ENCODE measurements at regions not wholly inside any gene's neighbourhood (a gene's known extent, or its start where the extent isn't known, plus 50 kb on each side); places are given as distances from the start of the nearest gene placed in this dataset.
"Not testable (repeated sequence)": the region's sequence is repeated elsewhere in the genome, so short reads cannot be mapped to it uniquely, and the experiment has no call there.

GRCh38 chr10:133020193-133020817, 67.4 kb upstream of the ADGRA1 start:
- no peak for DNase-seq (ENCODE audit: low read depth)

- no peak for DNase-seq (ENCODE audit: low read depth)
Observed at GRCh38 chr10:133019651-133020050, 68.1 kb upstream of the ADGRA1 start.

- DNase-seq (ENCODE audit: low read depth): no peak
Observed at GRCh38 chr10:133019191-133019590, 68.5 kb upstream of the ADGRA1 start.

DNA sequence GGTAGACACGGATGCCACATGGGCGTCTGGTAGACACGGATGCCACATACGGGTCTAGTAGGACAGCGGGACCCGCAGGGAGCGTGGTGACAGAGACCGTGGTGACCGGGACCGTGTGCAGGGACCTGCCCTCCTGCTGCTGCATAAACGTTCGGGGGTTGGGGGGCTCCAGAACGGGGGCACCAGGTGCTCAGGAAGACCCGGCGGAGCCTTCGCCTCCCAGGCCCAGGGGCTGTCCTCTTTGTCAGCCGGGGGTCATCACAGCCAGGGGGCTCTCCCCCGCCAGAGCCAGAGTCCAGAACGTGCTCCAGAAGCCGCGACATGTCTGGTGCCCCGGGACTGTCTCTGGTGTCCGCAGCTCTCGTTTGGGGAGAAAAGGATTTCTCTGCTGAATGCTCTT, 69.2 kb upstream of the ADGRA1 start:
- DNase-seq (ENCODE audit: low read depth): no peak

- DNase-seq (ENCODE audit: low read depth): no peak
Observed at GRCh38 chr10:133017203-133017601, 70.5 kb upstream of the ADGRA1 start.

DNA sequence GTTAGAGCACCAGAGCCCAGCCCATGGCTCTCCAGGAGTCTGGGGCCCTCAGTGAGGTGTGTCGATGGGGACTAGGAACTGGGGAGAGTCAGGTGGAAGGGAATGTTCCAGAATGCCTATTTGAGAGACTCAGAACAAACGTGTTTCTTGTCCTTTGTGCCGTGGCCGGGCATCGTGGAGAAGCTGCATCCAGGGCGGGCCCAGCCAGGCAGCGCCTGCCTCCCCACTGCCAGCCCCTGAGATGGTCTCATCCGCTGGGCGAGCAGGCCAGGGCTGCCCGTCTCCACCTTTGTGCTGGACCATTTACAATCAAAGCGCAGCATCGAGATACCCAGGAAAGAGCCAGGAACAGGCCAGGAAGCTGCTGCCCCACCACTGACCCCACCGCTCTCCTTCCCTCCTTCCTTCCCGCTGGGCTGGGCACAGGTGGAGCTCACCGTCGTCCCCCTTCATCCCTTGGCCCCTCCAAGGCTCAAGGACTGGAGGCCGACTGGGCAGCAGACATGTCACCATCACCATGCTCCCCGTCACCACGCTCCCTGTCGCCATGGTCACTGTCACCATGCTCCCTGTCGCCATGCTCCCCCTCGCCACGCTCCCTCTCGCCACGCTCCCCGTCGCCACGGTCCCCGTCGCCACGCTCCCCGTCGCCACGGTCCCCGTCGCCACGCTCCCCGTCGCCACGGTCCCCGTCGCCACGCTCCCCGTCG, 71.1 kb upstream of the ADGRA1 start:
- no peak for DNase-seq (ENCODE audit: low read depth)

DNA sequence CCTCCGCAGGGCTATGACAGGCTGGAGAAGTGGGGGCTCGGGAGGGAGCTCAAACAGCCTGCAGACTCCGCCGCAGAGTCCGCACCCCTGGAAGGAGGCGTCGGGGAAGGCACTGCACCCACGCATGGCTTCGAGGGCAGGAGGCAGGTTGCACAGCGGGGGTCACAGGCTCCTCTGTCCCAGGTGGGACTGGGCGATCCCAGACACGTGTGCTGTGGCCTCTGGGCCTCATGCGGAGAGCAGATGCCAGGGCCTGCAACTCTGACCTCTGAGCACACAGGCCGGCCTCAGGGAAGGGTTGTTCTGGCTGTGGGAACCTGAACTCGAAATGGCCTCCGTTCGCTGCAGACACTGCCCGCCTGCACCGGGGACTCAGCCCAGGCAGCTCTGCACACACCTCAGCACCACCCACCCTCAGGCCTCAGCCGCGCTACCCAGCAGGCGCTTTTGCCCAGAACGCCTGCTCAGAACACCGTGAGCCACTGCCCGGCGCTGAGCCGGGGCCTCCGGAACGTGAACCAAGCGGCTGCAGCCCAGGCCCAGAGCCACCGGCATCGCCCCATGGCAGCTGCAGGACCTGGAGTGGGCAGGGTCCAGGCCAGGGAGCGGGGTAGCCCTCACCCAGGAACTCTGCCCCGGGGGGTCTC, 71.8 kb upstream of the ADGRA1 start:
- no peak for DNase-seq (ENCODE audit: low read depth)

DNA sequence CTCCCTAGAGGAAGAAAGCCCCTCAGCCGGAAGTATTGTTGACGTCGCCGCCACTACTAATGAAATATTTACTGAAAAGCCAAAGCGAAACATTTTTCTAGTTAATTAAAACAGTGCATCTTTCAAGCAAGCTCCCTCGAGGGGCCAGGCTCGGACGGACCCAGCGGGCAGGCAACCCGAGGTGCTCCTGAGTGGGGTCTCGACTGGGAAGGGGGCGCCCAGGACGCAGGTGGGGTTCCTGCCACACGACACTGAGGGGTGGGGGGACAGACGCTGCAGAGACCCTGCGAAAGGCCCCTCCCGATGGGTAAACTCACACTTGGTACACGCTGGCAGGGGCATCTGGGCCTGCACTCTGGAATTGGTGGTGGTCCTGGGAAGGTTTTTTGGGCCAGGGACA, 72.4 kb upstream of the ADGRA1 start:
- no peak for DNase-seq (ENCODE audit: low read depth)

- DNase-seq (ENCODE audit: low read depth): no peak
Observed at GRCh38 chr10:133014416-133015210, 72.2 kb upstream of the CFAP46 start.

DNA sequence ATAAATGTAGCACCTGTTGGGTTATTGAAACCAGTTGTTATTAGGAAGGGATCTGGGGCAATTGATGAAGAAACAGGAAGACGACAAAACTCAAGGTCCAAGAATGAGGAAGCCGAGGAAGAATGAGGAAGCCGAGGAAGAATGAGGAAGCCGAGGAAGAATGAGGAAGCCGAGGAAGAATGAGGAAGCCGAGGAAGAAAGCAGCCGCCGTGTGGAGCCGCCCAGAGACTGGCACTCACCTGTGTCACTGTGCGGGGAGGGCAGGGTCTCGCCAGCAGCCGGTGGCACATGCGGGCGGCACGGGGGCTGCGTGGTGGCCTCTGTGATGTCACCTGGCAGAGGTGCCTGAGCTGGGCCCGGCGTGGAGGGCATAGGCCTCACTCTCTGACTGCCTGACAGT, 71.1 kb upstream of the CFAP46 start:
- no peak for DNase-seq (ENCODE audit: low read depth)

DNA sequence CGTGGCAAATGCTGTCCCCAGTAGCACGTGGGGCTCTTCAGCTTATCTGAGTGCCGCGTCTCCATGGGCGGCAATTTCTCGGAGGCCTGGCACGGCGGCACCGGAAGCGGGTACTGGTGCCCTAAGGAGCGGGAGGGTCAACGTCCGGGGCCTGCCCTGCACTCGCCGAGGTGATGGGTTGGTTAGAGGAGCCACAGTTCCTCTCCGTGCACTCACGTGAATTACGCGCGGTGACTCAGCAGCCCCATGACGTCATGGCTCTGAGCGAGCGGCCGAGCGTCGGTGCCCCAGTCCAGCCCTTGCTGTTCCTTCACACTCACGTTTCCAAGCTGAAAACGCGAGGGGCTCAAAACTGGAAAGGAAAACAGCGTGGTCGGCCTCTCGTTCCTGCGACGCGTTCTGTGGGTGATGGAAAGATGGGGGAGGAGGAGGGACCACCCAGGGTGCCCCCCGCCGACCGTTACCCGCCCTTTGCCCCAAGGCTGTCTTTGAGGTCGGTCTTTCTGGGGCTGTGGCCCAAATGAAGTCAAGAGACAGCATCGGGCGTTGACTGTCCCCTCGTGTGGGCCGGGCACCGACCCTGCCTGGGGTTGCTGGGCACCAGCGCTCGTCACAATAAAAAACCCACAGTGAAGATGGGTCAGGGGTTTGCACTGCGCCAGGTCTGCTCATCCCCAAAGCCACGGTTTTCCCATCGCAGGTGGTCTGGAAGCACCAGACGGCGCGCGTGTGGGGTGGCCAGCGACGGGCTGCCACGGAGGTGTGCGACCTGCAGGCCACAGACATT, 70.4 kb upstream of the CFAP46 start:
- no peak for DNase-seq (ENCODE audit: low read depth)

DNA sequence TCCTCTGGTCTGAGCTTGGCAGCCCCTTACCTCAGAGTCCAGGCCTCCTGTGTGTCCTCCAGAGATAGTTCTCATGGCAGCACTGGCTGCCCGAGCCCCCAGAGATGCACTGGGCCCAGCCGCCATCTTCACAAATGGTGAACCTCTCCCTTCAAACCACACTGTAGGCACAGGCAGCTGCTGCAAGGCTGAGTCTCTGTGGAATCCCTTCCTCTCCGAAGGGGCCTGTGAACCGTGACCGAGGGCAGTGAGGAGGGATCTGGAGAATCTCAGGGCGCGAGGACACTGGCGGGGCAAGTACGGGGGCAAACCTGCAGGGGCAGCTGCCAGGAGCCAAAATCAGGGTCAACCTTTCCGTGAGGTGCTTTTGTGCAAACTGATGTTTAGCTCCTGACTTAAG, 69.5 kb upstream of the CFAP46 start:
- no peak for DNase-seq (ENCODE audit: low read depth)

GRCh38 chr10:133011393-133011792, 69.0 kb upstream of the CFAP46 start:
- not testable (repeated sequence) for DNase-seq (ENCODE audit: low read depth)

- DNase-seq (ENCODE audit: low read depth): not testable (repeated sequence)
Observed at GRCh38 chr10:133010843-133011179, 68.4 kb upstream of the CFAP46 start.

- DNase-seq (ENCODE audit: low read depth): peak; percentile 2
Observed at GRCh38 chr10:133010095-133010842, 67.9 kb upstream of the CFAP46 start.

DNA sequence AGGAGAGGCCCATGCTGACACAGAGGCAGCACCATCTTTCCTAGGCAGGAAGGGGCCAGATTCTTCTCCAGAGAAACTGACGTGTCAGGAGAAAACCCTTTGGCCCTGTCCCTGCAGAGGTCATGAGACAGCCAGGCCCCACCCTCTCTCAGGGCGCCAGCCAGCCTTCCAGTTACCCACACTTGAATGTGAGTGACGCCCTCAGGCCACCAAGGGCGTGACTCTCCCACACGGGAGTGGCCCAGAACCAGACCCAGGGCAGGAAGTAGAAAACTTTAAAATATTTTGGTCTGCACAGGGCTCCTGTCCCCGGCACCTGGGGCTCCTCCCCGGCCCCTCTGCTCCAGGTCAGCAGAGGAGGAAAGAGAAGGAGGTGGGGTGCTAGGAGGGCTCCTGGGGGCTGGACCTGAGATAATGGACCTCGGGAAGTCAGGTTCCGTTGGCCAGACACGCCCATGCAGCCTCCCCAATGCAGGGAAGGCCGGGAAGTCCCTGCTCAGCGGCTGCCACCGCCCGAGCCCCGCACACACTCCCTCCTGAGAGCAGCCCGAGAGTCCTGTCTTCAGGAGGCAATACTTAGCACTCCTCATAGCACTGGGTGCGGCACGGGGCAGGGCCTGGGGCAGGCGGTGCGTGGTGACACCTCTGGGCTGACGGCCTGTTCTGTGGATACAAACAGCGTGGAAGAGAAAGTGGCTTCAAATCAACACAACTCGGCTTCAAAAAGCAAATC, 67.0 kb upstream of the CFAP46 start:
- DNase-seq (ENCODE audit: low read depth): peak; percentile 5

- DNase-seq (ENCODE audit: low read depth): no peak
Observed at GRCh38 chr10:133008736-133009135, 66.4 kb upstream of the CFAP46 start.

DNA sequence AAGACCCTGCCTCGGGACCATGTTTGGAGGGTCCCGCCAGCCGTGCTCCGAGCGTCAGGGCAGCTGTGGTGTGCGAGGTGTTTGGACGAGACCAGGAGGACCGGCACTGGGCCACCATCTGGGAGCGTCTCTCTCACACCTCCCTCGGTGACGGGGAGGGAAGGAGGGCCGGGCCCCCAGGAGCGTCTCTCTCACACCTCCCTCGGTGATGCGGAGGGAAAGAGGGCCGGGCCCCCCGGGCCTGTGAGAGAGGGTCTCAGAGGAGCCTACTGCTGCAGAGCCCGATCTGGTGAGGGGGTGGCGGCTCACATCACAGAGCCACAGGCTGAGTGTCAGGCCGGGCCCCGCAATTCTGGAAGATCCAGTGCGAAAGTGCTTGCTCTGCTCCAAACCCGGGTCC, 65.8 kb upstream of the CFAP46 start:
- DNase-seq (ENCODE audit: low read depth): no peak

DNA sequence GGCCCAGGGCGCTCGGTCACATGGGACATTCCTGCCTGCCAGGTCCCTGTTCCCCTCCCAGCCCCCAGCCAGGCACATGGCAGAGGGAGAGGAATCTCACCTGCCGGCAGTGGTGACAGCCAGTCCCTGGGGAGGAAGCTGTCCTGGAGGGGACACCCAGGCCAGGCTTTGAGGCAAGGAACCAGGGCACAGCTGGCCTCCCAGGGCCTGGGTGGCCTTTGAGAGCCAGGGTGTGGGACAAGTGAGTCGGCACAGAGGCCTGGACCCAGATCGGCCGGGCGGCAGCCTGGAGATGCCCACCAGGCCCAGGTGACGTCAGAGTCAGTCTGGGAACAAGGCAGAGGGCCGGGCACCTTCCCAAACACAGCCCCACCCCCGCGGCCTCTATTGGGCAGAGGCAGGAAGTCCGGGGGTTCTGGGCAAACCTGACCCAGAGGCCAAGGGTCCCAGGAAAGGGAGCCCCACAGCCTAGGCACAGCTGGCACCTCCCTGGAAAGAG, 65.0 kb upstream of the CFAP46 start:
- no peak for DNase-seq (ENCODE audit: low read depth)

- DNase-seq (ENCODE audit: low read depth): no peak
Observed at GRCh38 chr10:133006806-133007205, 64.4 kb upstream of the CFAP46 start.

Data from ELR (cell line).